ENCODE measurements at regions not wholly inside any gene's neighbourhood (a gene's known extent, or its start where the extent isn't known, plus 50 kb on each side); places are given as distances from the start of the nearest gene placed in this dataset.
A peak's percentile ranks its signal among the peaks of the same experiment; 100 is the strongest.
"Not testable (repeated sequence)": the region's sequence is repeated elsewhere in the genome, so short reads cannot be mapped to it uniquely, and the experiment has no call there.

GRCh38 chr6:137625100-137625661, 131.0 kb upstream of the OLIG3 start:
- no peak for DNase-seq

GRCh38 chr6:137625808-137626207, 131.6 kb upstream of the OLIG3 start:
- DNase-seq, result no peak

GRCh38 chr6:137630666-137631065, 136.5 kb upstream of the OLIG3 start:
- no peak for DNase-seq

- no peak for DNase-seq
Measured at GRCh38 chr6:137631323-137631722, 137.1 kb upstream of the OLIG3 start.

- not testable (repeated sequence) for DNase-seq
Measured at GRCh38 chr6:137634177-137634576, 140.0 kb upstream of the OLIG3 start.

- DNase-seq, result no peak
Measured at GRCh38 chr6:137637121-137637520, 142.9 kb upstream of the OLIG3 start.

GRCh38 chr6:137638926-137639706, 144.9 kb upstream of the OLIG3 start:
- DNase-seq, result no peak

- no peak for DNase-seq
Measured at GRCh38 chr6:137640086-137640485, 145.9 kb upstream of the OLIG3 start.

GRCh38 chr6:137641474-137642077, 147.4 kb upstream of the OLIG3 start:
- peak; percentile 52 for DNase-seq

- not testable (repeated sequence) for DNase-seq
Measured at GRCh38 chr6:137643210-137643609, 149.0 kb upstream of the OLIG3 start.

GRCh38 chr6:137643644-137644043, 149.4 kb upstream of the OLIG3 start:
- DNase-seq, result not testable (repeated sequence)

- DNase-seq, result no peak
Measured at GRCh38 chr6:137645850-137646249, 151.7 kb upstream of the OLIG3 start.

- DNase-seq, result no peak
Measured at GRCh38 chr6:137646484-137646883, 152.3 kb upstream of the OLIG3 start.

- DNase-seq, result no peak
Measured at GRCh38 chr6:137647762-137648447, 153.7 kb upstream of the OLIG3 start.

GRCh38 chr6:137650720-137651119, 156.5 kb upstream of the OLIG3 start:
- DNase-seq, result no peak

- no peak for DNase-seq
Measured at GRCh38 chr6:137651178-137651577, 157.0 kb upstream of the OLIG3 start.

- DNase-seq, result no peak
Measured at GRCh38 chr6:137651591-137652335, 157.6 kb upstream of the OLIG3 start.

GRCh38 chr6:137652961-137653705, 158.9 kb upstream of the OLIG3 start:
- DNase-seq, result no peak

- no peak for DNase-seq
Measured at GRCh38 chr6:137653706-137654059, 159.5 kb upstream of the OLIG3 start.

GRCh38 chr6:137654365-137654981, 160.3 kb upstream of the OLIG3 start:
- DNase-seq, result no peak

- DNase-seq, result no peak
Measured at GRCh38 chr6:137655291-137655690, 161.1 kb upstream of the OLIG3 start.
